ENCODE measurements at regions not wholly inside any gene's neighbourhood (a gene's known extent, or its start where the extent isn't known, plus 50 kb on each side); places are given as distances from the start of the nearest gene placed in this dataset.
"Not testable (repeated sequence)": the region's sequence is repeated elsewhere in the genome, so short reads cannot be mapped to it uniquely, and the experiment has no call there.

GRCh38 chr17:30580916-30581315 is 103.7 kb downstream of the GOSR1 start:
- DNase-seq, result no peak

GRCh38 chr17:30579610-30580315 is 102.6 kb downstream of the GOSR1 start:
- no peak for DNase-seq

DNA sequence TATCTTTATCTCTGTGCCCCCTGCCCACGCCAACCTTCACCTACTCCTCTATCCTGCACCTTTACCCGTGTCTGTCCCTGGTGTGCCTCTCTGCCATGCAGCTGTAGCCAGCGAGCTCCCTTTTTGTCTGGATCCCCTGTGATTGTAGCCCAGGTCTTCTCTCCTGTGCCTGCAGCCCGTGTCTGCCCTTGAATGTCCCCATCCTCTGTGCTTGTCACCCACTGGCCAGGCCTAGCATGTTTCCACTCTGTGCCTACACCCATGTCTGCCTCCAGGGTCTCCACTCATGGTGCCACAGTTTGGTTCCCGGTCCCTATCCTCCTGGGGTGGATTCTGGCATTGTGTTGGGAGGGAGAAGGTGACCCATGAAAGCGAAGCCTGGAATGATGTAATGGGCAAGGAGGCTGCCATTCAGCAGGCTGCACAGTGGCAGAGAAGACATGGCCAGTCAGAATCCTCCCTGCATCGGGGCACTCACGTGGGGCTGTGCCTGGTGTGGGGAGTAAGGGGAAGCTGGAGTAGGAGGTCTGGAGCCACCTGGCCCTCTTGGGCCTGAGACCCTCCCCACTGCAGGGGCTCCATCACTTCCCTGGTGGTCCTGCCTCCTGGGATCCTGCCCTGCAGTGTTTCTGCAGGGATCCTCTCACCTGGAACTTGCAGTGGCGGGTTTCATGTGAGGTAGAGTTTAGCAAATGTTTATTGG is 101.0 kb downstream of the GOSR1 start:
- not testable (repeated sequence) for DNase-seq

Data from NCI-H1436 treated with DMSO at 0.1 percent for 48 hours (cell line).